ENCODE measurements at regions not wholly inside any gene's neighbourhood (a gene's known extent, or its start where the extent isn't known, plus 50 kb on each side); places are given as distances from the start of the nearest gene placed in this dataset.

GRCh38 chr1:98253145-98253544 lies 332.3 kb upstream of the DPYD start:
- no peak for TF ChIP-seq CTCF (conservative IDR thresholded peaks at IDR 0.05; ENCODE audit: low read depth)
- ChIA-PET CTCF (no interaction called here), POLR2A (ENCODE audit: low non-redundant PET) (no interaction called here)
- DNase-seq (ENCODE audit: low spot score) = no peak
- no peak overlapping the region for H3K27ac ChIP-seq

DNA sequence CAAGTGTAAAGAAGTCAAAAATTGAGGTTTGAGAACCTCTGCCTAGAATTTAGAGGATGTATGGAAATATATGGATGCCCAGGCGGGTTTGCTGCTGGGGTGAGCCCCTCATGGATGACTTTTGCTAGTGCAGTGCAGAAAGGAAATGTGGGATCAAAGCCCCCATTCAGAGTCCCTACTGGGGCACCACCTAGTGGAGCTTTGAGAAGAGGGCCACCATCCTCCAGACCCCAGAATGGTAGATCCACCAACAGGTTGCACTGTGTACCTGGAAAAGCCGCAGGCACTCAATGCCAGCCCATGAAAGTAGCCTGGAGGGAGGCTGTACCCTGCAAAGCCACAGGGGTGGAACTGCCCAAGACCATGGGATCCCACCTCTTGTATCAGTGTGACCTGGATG lies 330.7 kb upstream of the DPYD start:
- CTCF ChIA-PET = no interaction called here
- TF ChIP-seq CTCF (conservative IDR thresholded peaks at IDR 0.05; ENCODE audit: low read depth) = no peak
- POLR2A ChIA-PET (ENCODE audit: low non-redundant PET) = no interaction called here
- H3K27ac ChIP-seq = no peak overlapping the region
- DNase-seq (ENCODE audit: low spot score) = no peak

DNA sequence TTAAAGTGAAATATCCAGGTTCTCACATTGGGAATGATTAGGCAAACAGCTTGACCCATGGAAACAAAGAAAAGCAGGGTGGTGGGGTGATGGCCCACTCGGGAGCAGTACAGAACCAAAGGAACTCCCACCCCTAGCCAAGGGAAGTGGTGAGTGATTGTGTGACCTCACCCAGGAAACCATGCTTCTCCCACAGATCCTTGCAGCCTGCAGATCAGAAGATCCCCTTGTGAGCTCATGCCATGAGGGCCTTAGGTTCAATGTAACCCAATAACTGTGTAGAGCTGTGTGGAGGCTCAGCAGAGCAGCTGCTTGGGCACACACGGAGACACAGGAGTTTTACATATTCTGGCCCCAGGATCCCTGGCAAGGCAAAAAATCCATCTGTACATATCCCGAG lies 311.8 kb upstream of the DPYD start:
- ChIA-PET POLR2A (ENCODE audit: low non-redundant PET) (no interaction called here), CTCF (no interaction called here)
- H3K27ac ChIP-seq = no peak overlapping the region
- TF ChIP-seq CTCF (conservative IDR thresholded peaks at IDR 0.05; ENCODE audit: low read depth) = no peak
- no peak for DNase-seq (ENCODE audit: low spot score)

DNA sequence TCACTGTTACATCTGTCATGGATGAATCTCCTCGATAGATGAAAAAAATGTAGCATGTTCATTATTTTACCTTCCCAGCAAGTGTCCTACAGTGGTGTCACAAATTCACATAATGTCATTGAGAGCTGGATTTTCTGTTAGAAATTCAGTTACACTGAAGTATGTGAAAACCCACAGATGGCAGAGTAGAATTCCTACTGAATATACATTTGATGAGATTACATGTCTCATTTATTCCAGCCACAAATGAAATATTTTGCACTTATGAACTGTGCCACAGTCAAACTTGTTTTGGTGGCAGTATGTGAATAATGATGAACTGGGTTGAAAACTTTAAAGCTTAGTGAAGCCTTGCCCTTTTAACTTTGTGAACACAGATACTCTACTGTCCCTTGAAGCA lies 301.9 kb upstream of the DPYD start:
- POLR2A ChIA-PET (ENCODE audit: low non-redundant PET) = no interaction called here
- H3K27ac ChIP-seq = no peak overlapping the region
- CTCF ChIA-PET = no interaction called here
- no peak for TF ChIP-seq CTCF (conservative IDR thresholded peaks at IDR 0.05; ENCODE audit: low read depth)
- no peak for DNase-seq (ENCODE audit: low spot score)

GRCh38 chr1:98221923-98222322 lies 301.1 kb upstream of the DPYD start:
- no peak for DNase-seq (ENCODE audit: low spot score)
- ChIA-PET CTCF (no interaction called here), POLR2A (ENCODE audit: low non-redundant PET) (no interaction called here)
- no peak for TF ChIP-seq CTCF (conservative IDR thresholded peaks at IDR 0.05; ENCODE audit: low read depth)
- H3K27ac ChIP-seq = no peak overlapping the region

GRCh38 chr1:98217601-98218000 lies 296.8 kb upstream of the DPYD start:
- CTCF ChIA-PET = no interaction called here
- H3K27ac ChIP-seq = no peak overlapping the region
- no peak for DNase-seq (ENCODE audit: low spot score)
- POLR2A ChIA-PET (ENCODE audit: low non-redundant PET) = no interaction called here
- no peak for TF ChIP-seq CTCF (conservative IDR thresholded peaks at IDR 0.05; ENCODE audit: low read depth)

DNA sequence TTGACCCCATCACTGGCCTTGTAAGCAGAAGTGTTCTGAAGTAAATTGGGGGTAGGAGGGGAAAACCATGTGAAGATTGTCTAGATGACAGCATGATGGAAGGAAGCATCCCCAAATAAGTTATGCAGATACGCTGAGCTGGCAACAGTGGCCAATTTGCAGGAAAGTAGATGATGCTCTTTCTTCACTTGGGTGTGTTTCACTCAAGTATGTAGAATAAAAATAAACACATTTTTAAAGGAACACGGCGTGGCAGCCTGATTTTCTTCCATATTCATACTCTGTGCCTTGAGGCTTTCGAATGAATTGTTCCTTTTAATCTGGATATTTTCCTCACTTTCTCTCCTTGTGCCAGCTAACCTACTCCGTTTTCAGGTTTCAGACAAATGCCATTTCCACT lies 295.5 kb upstream of the DPYD start:
- ChIA-PET CTCF (no interaction called here), POLR2A (ENCODE audit: low non-redundant PET) (no interaction called here)
- no peak overlapping the region for H3K27ac ChIP-seq
- TF ChIP-seq CTCF (conservative IDR thresholded peaks at IDR 0.05; ENCODE audit: low read depth) = no peak
- DNase-seq (ENCODE audit: low spot score) = no peak

Measured in RWPE1 (cell line).